ENCODE measurements at regions not wholly inside any gene's neighbourhood (a gene's known extent, or its start where the extent isn't known, plus 50 kb on each side); places are given as distances from the start of the nearest gene placed in this dataset.

DNA sequence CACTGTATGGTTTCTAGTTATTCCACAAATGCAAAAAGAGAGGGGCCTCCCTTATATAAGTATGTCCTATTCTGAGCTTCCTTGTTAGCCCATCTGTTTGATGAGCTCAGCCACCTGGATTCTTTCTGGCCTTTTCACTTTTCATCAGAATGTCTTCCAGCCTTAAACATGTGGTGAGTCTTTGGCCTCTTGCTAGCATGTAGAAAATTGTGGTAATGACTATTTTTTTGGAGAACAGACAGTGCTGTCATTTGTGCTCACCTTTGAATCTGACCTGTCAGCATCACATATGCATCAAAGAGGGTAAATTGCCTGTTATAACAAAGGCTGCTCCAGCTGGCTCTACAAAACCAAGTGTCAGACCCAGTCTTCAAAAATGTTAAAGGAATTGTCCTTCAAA is 558.7 kb downstream of the RAB38 start:
- no peak overlapping the region for H3K4me3 ChIP-seq (ENCODE audit: low read depth, low read length)
- DNase-seq (ENCODE audit: low read depth) = no peak
- TF ChIP-seq CTCF (conservative IDR thresholded peaks at IDR 0.05; ENCODE audit: low read depth, low read length) = no peak

DNA sequence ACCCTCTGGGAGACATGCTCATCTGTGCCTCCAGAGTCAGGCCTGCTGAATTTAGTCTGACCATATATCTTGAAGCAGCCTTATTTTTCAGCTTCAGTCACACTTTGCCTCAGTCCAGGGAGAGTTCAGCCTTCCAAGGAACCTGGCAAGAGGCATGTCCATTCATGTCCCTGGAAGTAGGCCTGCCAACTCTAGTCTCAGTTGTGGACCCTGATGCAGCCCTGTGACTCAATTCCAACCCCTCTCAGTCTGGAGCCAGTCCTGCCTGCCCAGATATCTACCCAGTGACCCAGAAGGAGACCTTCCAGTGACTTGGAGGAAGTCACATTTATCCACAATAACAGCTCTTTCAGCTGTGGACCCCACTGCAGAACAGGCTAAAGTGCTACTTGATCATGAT is 566.6 kb downstream of the TMEM135 start:
- TF ChIP-seq CTCF (conservative IDR thresholded peaks at IDR 0.05; ENCODE audit: low read depth, low read length) = no peak

DNA sequence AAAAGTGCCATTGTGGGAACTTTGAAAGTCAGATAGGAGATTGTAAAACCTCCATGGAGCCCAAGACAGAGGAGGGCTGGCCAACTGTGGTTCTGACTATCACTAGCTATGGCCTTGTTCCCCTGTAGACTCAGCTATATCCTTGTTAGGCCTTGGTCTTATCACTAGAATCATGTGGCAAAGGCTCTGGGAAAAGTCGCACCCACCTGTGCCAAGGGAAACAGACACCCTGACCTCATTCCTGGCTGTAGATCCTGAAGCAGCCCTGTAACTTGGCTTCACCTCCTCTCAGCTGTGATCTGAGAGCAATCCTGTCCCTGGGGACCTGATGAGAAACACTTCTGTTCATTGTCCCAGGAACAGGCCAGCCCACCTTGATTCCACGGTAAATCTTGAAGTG is 566.2 kb downstream of the TMEM135 start:
- DNase-seq (ENCODE audit: low read depth) = no peak
- no peak for TF ChIP-seq CTCF (conservative IDR thresholded peaks at IDR 0.05; ENCODE audit: low read depth, low read length)
- H3K4me3 ChIP-seq (ENCODE audit: low read depth, low read length) = no peak overlapping the region

More for the DNA sequence above, 566.6 kb downstream of the TMEM135 start:
- no peak for DNase-seq (ENCODE audit: low read depth)
- H3K4me3 ChIP-seq (ENCODE audit: low read depth, low read length) = no peak overlapping the region

DNA sequence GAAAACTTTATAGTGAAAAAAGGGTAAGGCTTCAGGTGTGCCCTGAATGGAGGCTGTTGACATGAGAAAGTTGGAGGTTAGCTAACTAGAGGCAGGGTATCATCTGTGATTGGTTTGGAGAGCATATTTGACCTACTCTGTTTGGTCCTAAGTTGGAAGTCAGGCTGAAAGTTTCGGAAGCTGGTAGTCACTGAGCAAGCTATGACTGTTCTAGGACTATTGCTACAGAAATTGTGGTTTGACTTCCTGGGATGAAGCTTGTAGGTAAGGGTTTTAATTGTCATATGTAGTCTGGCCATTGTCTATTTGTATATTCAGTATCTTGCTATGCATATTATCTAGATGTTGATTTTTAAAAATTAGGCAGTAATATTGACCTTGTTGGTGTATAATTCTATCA is 565.0 kb downstream of the TMEM135 start:
- no peak overlapping the region for H3K4me3 ChIP-seq (ENCODE audit: low read depth, low read length)
- DNase-seq (ENCODE audit: low read depth) = no peak
- no peak for TF ChIP-seq CTCF (conservative IDR thresholded peaks at IDR 0.05; ENCODE audit: low read depth, low read length)

DNA sequence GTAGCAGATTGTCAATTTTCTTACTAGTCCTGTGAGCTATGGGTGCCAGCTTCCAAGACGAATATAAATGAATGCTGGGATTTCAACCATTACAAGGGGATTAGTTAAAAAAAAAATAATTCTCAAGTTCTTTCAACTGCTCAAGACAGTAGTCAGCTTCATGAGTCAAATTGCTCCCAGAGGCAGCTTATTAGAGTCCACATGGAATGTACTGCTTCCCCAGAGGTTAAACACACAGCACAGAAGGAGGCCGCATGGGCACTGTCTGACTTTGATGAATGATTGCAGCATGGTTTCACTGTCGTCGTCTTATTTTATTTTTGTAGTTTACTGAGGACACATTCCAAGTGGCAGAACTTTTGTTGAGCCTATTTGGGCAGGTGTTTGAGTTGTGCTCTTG is 563.2 kb downstream of the TMEM135 start:
- H3K4me3 ChIP-seq (ENCODE audit: low read depth, low read length) = no peak overlapping the region
- no peak for DNase-seq (ENCODE audit: low read depth)
- TF ChIP-seq CTCF (conservative IDR thresholded peaks at IDR 0.05; ENCODE audit: low read depth, low read length) = no peak

- no peak for TF ChIP-seq CTCF (conservative IDR thresholded peaks at IDR 0.05; ENCODE audit: low read depth, low read length)
- no peak for DNase-seq (ENCODE audit: low read depth)
- H3K4me3 ChIP-seq (ENCODE audit: low read depth, low read length) = no peak overlapping the region
These were observed 560.0 kb downstream of the TMEM135 start for GRCh38 chr11:87597725-87598124.

DNA sequence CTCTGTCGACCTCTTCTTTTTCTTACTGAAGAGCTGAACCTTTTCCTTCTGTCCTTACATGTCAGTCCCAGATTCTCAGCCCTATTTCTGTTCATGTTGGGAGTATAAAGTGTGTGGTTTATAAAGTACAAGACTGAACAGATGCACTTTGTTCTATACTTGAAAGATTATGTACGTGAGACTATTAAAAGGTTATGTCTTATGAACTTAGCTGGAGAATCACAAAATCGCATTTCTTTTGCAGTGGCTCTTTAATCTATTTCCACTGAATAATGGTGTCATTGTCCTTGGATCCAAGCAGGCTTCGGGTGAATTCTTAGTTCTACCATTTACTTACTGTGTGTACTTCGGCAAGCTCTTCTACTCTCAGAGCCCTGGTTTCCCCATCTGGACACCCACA is 558.4 kb downstream of the TMEM135 start:
- H3K4me3 ChIP-seq (ENCODE audit: low read depth, low read length) = no peak overlapping the region
- TF ChIP-seq CTCF (conservative IDR thresholded peaks at IDR 0.05; ENCODE audit: low read depth, low read length) = no peak
- no peak for DNase-seq (ENCODE audit: low read depth)

All from epithelial cell of proximal tubule (primary cell).